GM21528 (cell line): ENCODE measurements at regions not wholly inside any gene's neighbourhood (a gene's known extent, or its start where the extent isn't known, plus 50 kb on each side); places are given as distances from the start of the nearest gene placed in this dataset.
"Not testable (repeated sequence)": the region's sequence is repeated elsewhere in the genome, so short reads cannot be mapped to it uniquely, and the experiment has no call there.

Experiments used
- ATAC-seq: cut with Tn5 transposase; IDR thresholded peaks from one replicate; pipeline ENCODE4 v1.9.1; 2021; ENCODE audit warnings: mild to moderate bottlenecking, moderate library complexity; ENCODE audit not compliant: unreplicated experiment, low FRiP score

DNA sequence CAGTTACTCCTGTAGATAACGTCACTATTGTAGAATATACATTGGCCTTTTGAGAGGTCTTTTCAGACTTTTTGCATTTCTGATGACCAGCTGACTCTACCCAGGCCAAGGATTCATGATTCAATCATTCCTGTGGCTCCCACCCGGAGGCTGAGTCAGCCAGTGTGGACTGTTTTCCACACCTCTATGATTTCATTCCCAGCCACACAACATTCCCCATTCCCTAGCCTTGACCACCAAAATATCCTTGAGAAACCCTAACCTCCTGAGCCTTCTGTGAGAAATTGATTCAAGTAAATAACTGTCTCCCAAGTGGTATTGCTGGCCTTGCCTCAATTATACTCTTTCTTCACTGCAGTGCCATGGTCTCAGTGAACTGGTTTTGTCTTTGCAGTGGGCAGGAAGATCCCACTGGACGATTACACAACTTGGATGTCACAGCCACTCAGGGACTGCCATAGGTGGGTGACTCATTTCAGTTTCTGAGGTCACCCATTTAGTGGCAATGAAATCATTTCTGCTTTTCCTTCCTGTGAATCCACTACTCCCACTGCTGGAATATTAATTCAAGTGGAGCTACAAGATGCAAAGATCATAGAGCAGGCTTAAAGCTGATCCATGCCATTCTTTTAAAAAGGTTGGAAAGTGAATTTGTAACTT lies 518.6 kb upstream of the ZP4 start:
- ATAC-seq = no peak

DNA sequence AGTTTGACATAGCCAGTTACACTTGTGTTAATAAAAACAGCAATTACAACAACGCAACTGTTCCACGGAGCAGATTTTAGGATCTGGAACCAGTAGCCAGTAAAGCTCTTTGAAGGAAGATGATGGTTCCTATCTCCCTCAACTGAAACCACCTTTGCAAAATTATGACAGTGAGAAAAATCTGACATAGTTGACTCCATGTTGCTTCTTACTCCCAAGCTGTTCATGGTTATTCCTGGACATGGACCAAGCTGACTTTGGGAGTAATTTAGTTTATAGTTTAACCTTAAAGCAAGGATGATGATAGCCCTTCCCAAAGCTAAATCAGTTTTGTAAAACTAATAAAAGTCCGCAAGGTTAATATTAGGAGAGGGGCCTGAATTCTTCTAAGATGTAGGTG lies 518.0 kb upstream of the ZP4 start:
- no peak for ATAC-seq

DNA sequence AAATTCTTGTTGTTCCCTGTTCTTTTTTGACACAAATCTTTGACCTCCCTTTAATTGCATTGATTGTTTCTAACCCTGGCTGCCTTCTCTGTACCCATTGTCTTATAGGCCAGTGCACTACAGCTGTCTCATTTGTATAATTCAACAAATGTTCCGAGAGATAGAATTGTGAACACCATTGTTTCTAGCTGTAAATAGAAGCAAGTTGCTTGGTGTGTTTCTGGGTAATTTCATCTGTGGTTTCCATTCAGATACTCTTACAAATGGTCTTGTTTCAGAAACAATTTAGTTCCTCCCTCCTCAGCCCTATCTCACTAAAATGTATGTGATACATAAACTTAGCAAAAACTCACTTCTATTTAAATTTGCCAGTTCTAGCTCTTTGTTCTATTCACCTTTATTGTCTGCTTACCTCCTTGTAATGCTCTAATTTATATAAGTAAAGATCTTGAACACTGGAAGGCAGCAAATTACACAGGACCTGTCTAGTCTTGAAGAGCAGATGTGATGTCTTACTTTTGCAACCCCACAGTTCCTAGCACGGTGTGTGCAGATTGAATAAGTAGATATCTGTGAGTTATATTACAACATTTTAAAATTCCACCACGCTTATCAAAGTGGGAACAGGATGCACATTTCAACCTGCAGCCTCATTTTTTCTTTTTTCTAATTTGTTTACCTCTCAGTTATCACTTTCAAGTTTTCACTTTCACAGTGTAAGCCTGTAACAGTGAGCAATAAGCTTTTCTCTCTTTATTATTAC lies 515.6 kb upstream of the ZP4 start:
- ATAC-seq = no peak

- ATAC-seq = no peak
These were observed 514.2 kb upstream of the ZP4 start for GRCh38 chr1:238404921-238405320.

DNA sequence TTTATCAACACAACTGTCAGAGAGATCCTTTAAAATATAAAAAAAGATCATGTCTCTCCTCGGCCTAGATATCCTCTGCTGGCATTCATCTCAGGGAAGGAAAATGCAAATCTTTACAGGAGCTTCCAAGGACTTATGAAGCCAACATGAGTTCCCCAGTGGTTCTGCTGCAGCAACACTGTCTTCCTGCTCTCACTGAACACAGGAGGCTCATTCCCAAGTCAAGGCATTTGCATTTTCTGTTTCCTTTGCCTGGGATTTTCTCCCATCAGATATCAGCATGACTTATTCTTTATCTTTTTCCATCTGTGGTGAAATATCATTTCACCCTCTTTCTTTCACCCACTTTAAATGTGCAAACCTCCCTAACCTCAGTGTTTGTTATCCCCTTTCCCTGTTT lies 513.8 kb upstream of the ZP4 start:
- no peak for ATAC-seq

DNA sequence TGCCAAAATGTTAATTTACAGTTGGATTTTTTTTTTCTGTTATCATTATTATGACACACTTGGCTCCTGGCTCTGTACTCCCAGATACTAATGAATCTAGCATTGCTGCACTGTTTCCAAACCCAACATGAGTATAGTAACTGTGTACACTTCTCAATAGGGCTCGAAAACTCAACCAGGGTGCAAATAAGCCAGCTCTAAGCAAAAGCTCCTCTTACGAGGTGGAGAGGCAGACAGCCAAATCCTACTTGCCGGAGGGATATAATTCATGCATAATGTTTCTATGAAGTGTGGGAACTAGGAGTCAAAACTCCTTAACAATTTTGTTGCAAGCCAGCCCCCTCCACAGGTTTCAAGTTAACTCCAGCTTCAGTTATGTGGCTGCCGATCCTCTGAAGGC lies 510.4 kb upstream of the ZP4 start:
- ATAC-seq = no peak

GRCh38 chr1:238399558-238399957 lies 508.8 kb upstream of the ZP4 start:
- ATAC-seq = no peak

DNA sequence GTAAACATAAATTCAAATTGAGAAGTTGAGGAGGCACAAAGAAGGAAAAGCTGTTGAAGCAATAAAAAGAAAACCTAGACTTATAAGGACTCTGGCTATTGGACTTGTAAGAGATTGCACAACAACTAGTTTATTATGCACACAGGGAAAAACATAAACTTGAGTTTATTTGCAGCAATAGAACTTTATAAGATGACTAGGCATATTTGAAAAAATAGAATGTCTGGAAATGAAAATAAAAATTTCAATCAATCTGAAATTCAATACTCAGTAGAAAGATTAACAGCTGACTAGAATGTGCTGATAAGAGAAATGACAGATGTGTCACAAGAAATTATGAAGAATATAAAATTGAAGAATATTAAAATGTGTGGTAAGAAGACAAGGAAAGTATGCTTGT lies 505.4 kb upstream of the ZP4 start:
- ATAC-seq = no peak

DNA sequence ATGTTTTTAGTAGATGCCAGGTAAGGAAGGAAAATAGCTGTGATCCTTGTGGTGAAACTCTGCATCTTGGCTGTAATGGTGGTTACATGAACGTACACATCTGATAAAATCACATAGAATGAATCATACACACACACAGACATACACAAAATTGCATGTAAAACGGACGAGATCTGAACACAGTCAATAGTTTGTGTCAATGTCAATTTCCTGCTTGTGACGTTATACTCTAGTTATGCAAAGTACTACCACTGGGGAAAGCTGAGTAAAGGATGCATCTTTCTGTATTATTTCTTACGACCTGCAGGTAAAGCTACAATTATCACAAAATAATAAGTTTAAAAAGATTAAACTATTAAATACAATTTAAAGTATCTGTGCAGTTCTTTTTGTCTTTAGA lies 493.7 kb upstream of the ZP4 start:
- ATAC-seq = no peak

DNA sequence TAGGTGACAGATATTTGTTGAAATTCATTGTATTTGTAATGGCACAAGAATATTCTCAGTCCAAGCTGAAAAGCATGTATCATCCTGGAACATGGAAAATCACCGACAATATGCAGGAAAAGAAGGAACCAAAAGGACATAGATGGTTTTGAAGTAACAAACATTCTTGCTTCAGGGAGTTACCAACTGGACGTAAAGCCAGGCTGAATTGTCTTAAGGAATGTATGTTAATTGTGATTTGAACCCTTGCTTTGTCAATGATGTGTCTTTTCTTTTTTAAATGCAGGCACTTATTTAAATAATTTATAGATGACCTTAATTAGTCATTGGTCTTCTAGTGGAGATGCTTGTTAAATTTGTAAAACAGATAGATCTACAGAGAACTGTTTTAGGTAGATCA lies 489.4 kb upstream of the ZP4 start:
- ATAC-seq = no peak

DNA sequence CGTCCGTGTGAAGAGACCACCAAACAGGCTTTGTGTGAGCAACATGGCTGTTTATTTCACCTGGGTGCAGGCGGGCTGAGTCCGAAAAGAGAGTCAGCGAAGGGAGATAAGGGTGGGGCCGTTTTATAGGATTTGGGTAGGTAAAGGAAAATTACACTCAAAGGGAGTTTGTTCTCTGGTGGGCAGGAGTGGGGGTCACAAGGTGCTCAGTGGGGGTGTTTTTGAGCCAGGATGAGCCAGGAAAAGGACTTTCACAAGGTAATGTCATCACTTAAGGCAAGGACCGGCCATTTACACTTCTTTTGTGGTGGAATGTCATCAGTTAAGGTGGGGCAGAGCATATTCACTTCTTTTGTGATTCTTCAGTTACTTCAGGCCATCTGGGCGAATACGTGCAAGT lies 488.7 kb upstream of the ZP4 start:
- not testable (repeated sequence) for ATAC-seq

GRCh38 chr1:238377280-238377919 lies 486.7 kb upstream of the ZP4 start:
- ATAC-seq = no peak

DNA sequence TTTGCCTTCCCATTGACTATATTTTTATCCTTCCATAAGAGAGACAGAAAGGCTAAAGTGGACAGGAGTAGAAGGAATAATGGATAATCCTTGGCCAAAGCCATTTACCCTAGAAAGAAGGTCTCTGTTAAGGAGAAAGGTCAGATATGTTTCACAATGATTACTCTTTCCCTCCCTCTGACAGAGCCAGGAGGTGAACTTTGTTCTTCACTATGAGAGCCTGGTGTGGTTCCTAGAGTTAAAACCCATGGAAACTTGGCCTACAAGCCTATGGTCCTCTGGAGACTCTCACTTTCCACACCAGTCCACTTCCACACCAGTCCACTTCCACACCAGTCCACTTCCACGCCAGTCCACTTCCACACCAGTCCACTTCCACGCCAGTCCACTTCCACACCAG lies 479.9 kb upstream of the ZP4 start:
- no peak for ATAC-seq

DNA sequence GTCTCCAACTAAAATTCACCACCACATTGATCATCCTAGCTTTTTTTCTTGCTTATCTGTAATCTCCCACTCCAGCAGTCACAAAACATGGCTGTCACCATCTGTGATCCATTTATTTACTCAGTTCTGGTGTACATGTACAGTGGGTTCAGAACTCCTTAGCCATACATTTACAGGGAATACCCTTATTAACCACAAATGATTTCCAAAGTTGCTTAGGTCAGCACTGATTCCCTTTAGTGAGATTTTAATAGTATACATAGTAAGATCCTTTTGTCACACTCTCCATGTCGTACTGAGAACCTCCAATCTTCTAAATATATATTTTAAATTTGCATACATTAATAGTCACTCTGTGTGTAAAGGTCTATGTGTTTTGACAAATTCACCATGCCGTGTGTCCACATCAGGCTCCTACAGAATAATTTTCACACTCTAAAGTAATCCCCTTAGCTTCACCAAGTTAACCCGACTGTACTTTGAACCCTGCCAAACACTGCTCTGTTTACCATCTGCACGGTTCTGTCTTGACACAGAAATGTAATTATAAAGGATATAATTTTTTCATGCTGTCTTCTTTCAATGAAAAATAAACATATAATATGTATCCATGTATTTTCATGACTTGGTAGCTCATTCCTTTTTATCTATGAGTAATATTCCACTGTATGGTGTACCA lies 473.6 kb upstream of the ZP4 start:
- ATAC-seq = no peak

DNA sequence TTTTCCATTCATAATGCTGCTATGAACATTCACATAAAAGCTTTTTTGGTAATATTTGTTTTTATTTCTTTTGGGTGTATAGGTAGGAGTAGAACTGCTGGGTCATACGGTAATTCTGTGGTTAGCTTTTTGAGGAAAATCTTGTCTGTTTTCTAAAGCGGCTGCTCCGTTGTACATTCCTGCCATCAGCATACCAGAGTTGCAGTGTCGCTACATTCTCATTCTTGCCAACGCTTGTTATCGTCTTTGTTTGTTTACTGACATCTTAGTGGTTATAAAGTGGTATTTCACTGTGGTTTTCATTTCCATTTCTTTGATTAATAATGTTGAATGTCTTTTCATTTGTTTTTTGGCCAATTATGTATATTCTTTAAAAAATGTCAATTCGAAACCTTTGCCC lies 469.8 kb upstream of the ZP4 start:
- no peak for ATAC-seq

GRCh38 chr1:238350471-238350870 lies 459.7 kb upstream of the ZP4 start:
- ATAC-seq = no peak

DNA sequence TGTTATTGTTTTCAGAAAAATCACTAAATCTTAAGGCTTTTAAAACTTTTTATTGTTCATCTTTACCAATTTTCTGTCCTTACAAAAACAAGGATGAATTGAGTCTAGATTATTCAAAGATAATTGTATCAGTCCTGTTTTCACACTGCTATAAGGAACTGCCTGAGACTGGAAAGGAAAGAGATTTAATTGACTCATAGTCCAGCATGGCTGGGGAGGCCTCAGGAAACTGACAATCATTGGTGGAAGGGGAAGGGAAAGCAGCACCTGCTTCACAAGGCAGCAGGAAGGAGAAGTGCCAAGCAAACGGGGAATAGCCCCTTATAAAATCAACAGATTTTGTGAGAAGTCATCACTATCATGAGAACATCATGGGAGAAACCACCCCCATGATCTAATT lies 455.6 kb upstream of the ZP4 start:
- no peak for ATAC-seq

DNA sequence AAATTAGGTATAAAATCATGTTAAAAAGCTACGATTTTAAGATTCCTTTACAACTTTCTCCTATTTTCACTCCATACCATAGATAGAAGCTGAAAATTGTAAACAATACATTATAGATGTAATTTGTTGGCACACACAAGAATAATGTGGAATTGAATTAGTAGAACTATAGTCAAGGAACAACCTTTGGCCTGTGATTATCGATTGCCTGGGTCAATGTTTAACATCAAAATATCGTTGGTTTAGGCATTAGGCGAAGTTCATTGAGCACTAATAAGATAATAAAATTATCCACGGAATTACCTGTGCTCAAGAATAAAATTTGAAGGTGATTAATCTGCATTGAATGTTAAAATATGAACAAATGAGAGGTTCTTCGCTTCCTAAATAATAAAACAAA lies 455.1 kb upstream of the ZP4 start:
- ATAC-seq = no peak

GRCh38 chr1:238343852-238344251 lies 453.1 kb upstream of the ZP4 start:
- ATAC-seq = no peak

GRCh38 chr1:238341395-238341794 lies 450.7 kb upstream of the ZP4 start:
- no peak for ATAC-seq

DNA sequence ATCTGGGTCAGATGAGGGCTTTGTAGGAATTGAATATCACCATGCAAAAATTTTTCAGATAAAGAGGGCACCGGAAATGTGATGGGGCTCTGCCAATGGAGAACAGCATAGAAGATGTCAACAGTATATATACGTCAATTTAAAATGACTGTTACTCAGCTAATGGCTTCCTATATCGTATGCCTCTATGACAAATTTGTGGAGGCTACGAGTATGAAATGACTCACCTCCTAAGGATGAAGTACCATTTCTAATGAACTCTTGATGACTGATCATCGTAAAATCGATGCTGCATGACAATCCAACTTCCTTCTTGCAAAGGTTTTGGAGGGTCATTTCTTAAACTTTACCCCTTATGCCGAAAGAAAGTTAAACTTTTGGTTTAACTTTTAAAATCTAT lies 450.3 kb upstream of the ZP4 start:
- no peak for ATAC-seq
